ENCODE measurements at regions not wholly inside any gene's neighbourhood (a gene's known extent, or its start where the extent isn't known, plus 50 kb on each side); places are given as distances from the start of the nearest gene placed in this dataset.

DNA sequence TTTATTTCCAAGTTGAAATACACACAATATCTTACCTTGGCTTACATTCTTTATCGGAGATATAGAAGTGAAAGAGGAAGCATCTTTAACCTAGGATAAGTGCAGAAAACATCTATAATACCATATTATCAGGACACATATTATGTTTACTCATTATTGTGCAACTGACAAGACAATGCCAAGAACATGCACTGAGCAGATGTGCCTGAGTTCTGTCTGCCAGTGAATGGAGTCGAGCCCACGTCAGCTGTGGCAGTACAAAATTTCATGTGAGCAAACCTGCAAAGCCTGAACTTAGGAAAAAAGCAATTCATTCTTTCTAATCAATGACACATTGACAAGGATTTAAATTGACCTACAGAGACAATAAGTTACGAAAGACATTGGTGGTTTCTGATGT is 154.4 kb downstream of the AXIN2 start:
- TF ChIP-seq CTCF (IDR thresholded peaks at IDR 0.05) (no peak), POLR2A (IDR thresholded peaks at IDR 0.05) (no peak)

Measured in right lobe of liver (tissue), 4 donors.